Kasumi-1 (cell line): ENCODE measurements at regions not wholly inside any gene's neighbourhood (a gene's known extent, or its start where the extent isn't known, plus 50 kb on each side); places are given as distances from the start of the nearest gene placed in this dataset.

Experiments
- DNase-seq, 2 experiments: peaks; one replicate each; lab custom pipeline; 2025; lab: John Stamatoyannopoulos, UW

DNA sequence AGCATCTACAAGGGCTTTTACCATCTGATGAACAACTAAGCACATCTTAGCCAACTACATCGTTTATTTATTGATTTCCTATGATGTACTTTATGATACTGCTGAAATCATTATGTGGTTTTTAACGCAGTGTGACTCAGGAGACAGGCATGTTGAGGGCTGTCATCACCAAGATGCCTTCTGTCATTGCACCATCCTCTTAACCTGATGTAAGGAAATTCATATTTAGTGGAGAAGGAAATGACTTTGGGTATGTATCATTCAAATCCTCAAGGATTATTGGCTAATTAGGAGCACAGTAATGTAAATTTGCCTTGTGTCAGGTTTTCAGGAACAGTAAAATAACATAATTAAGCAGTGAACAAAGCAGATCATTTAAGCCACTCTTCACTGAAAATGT is 138.5 kb upstream of the MGMT start:
- no peak for DNase-seq

DNA sequence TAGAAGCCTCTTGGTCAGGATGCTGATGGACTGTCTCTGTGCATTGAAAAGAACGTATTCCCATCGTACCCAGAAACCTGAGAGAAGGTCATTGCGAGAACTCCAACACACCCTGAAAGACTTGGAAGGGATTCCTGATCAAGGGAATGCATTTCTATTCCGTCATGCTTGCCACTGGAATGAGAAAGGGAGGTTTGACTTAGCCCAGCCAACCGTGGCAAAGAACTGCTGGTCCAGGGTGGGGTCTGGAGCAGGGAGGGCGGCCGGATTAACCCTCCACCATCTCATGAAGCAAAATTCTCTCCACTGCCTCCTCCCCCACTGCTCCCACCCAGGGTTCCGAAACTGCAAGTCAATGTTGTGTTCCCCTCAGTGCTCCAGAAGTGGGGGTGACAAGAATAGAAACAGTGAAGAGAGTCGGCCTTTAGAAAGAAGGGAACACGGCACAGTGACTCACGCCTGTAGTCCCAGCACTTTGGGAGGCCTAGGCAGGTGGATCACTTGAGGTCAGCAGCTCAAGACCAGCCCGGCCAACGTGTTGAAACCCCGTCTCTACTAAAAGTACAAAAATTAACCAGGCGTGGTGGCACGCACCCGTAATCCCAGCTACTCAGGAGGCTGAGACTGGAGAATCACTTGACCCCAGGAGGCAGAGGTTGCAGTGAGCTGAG is 137.5 kb upstream of the MGMT start:
- DNase-seq, result no peak

DNA sequence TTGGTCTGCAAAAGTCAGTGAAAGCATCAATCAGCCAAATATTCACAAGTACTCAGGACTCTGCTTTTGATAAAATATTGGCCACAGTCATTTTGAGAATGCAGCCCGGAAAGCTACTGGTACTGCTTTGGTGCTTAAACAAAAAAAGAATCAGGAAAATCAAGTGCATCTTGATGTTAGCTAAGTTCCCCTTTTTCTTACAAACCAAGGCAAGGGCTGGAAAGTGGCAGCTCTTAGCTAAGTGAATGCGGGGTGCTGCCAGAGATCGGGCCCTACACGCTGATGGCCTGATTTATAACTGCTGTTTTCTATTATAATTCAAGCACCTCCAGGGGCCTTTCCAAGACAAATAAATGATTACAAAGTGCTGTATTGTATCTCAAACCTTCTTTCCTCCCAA is 136.8 kb upstream of the MGMT start:
- no peak for DNase-seq

DNA sequence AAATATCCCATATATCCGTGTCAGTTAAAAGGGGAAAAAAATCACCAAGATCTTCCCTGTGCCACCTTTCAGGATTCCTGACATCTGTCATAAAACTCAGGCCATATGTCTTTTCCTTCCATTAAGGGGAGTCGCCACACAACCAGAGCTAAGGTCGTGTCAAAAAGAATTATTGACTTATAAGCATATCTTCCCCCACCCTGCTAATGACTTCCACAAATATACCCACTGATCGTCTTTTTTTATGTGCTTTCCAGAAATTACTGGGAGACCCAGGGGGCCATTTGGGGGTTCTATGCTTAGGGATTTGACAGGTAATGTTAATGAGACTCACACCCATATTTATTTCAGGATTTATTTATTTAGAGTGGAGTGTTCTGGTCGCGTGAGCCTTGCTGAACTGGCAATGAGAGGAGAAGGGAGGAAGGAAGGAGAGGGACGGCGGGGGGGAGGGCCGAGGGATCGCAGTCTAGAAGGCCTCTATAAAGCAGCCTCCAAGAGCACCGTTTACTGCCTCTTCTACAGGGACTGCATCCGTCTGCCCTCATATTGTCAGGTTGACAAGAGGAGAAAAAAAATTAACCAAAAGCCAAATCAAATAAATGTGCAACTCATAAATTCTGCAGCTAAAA is 135.7 kb upstream of the MGMT start:
- no peak for DNase-seq

DNA sequence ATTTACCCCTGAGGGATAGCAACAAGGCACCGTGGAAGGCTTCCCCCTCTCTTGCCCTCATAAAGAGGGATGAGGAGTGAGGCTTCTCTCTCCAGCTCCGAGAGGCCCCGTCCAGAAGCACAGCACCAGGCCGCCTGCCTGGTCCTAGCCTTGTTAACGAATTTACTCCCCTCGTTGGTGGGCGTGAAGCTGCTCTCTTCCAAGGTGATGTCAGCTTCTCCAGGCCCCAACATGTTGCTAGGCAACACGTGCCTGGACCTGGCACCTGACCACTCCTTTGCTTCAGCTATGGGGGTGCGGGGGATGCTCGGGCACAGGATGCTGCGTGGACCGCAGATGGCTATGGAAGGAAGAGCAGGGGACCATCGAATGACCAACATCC is 135.2 kb upstream of the MGMT start:
- no peak for DNase-seq

DNA sequence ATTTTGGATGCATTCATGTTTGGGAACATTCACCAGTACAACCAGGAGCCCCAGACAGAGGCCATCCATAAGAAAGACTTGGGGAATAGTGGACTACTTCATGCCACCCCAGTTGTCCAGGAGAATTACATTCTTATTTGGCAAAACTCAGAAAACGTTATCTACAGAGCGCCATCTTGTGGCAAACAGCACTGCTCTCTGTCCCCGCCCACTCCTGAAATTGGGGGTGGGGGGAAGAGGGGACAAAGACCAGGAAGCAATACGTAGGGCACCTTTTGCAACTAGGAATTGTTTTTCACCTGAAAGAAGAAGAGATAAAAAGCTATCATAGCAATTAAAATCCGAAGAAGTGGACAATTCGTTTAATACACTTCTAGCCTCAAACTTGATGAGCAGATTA is 134.6 kb upstream of the MGMT start:
- no peak for DNase-seq

DNA sequence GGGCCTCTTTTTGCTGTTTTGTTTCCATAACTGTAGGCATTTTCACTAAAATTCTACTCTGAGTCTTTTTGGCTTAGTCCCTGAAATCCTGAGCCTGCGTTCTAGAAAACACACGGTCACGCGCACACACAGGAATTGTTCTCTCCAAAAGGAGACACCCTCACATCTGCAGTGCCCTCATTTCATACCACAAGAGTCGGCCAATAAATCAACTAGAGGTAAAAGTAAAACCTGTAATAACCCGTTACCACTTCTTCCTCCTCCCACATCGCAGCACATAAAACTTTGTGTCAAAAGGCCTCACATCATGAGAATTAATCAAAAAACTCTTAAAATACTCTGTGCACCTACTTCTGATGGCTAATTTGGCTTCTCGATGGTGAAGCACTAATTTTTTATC is 133.3 kb upstream of the MGMT start:
- no peak for DNase-seq

DNA sequence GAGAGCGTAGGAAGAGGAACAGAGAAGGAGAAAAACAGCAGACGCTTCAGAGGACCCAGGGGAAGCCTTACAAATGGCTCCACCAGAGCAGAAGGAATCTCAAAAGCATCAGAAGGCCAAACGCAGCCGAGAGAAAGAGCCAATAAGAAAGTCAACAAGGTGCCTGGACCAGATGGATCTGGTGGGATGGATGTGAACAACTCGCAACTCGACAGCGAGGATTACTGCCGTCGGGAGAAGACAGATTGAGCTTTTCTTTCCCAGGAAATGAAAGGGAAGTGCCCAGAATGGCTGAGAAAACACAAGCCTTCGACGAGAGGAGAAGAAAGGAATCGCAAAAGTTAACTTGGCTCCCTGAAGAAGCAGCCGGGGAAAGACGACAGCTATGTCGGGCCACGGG is 132.8 kb upstream of the MGMT start:
- DNase-seq, result no peak

DNA sequence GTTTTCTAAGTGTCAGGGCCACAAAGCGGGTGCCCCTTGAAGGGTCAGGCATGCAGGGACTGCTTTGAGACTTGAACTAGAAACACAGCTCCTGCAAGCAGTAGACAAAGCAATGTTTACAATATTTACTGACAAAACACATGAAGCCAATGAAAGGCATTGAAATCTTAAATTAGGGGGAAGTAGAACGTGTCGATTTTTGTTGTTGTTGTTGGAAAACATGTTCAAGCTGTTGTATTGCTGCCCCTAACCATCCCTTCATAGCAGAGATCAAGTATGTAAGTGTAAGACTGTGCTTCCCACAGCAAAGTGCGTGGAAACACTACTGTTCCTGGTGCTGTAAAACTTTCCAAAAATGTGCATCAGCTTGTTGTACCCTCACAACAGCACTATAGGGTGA is 131.6 kb upstream of the MGMT start:
- no peak for DNase-seq

DNA sequence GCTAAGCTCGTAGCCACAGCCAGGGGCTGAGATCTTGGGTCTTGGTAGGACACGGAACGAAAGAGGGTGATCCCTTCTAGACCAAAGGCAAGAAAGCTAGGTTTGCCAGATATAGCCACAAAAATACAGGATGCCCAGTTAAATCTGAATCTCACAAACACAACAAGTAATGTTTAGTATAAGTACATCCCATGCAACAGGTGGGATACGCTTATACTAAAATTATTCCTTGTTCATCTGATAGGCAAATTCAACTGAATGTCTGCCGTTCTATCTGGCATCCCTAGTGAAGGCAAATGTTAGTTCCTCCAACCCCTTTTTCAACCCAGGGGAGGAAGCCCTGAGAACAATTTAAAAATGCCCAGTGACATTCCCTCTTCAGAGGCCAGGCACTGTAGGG is 131.1 kb upstream of the MGMT start:
- peak in 1 of 2 experiments; percentile 2 for DNase-seq

DNA sequence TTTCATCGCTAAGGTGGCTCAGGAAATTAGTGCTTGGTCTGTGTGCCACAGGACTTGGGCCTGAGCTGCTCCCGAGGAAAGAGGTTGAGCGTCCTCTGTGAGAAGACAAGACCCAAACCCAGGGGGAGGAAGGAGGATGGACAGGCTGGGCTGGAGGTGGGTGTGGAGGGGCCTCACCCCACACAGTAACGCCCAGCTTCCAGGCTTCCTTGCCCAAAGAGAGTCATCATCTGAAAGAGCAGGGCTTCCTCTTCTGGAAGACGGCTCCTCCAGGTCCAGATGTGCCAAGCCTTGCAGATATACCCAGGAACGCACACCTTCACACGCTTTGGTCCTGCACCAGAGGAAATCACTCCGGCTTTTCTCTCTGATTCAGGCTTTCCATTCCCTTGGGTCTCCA is 127.8 kb upstream of the MGMT start:
- no peak for DNase-seq

DNA sequence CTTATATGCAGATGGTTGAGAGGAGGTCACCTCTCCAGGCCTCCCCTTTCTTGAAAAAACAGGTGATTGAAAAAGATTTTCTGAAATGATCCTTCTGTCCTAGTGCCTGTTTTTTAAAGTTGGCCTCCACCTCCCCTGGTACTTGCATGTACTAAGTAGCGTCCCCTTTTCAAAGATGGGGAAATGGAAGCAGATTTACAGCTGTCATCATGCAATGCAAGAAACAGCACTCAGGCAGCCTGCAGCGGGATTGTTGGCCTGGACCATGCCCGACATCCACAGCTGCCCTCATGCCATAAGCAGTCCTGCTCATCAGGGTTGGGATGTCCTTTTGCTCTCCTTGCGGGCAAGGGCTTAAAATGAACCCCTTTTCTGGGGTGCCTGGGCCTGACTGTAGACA is 127.2 kb upstream of the MGMT start:
- no peak for DNase-seq

DNA sequence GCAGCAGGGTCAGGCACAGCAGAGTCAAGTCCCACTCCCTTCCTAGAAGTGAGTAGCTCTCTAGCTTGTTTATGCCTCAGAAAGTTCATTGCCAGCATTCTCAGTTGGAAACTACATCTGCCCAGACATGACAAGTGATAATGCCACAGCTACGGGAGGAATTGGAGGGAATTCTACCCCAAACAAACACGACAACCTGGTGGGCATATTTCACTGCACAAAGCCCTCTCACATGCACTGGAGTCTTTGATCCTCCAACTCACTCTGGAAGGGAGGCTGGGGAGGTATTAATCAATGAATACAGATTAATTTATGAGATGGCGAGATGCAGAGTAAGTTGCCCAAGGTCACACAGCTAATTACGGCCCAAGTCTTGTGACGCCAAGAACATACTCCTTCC is 126.0 kb upstream of the MGMT start:
- DNase-seq, result no peak

DNA sequence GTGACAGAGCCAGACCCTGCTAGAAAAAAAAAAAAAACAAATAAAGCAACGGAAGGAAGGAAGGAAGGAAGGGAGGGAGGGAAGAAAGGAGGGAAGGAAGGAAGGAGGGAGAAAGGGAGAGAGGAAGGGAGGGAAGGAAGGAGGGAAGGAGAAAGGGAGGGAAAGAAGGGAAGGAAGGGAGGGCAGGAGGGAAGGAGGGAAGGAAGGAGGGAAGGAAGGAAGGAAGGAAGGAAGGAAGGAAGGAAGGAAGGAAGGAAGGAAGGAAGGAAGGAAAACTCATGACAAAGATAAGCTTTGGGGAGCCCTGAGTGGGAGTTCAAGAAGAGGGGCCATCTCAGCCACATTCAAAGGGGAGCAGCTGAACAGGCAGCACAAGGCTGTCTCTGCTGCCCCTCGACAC is 124.7 kb upstream of the MGMT start:
- no peak for DNase-seq

DNA sequence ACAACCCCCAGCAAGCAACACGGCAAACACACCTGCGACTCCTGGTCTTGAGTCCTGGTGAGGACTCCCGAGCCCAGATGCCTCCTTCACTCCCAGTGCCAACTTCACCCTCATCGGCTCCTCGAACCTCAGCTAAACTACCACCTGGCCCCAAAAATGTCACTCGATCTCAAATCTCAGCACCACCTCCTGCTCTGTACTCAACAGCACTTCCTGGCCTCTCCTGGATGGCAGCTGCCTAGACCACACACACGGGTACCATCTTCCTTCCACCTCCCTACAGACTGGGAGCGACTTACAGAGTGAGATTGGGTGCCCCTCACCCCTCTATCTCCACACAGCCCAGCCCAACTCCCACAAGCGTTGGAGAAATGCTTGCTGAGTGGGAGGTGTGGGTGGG is 123.9 kb upstream of the MGMT start:
- DNase-seq, result no peak

DNA sequence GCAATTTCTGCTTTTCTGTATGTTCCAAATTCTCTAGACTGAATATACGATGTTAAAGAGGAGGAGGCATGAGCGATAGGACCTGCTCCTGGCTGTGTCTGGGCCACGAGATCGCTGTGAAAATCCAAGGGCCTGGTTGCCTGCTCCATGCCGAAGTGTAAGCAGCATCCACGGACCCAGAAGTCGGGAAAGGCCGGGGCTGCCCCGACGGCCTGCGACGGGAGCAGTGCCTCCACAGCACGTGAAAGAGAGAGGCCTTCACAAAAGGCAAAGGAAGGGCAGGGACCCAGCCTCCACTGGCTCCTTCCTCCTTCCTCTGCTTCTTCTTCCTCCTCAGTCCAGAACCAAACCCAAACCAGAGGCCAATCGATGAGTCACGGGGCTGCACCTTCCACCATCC is 122.9 kb upstream of the MGMT start:
- DNase-seq, result no peak

DNA sequence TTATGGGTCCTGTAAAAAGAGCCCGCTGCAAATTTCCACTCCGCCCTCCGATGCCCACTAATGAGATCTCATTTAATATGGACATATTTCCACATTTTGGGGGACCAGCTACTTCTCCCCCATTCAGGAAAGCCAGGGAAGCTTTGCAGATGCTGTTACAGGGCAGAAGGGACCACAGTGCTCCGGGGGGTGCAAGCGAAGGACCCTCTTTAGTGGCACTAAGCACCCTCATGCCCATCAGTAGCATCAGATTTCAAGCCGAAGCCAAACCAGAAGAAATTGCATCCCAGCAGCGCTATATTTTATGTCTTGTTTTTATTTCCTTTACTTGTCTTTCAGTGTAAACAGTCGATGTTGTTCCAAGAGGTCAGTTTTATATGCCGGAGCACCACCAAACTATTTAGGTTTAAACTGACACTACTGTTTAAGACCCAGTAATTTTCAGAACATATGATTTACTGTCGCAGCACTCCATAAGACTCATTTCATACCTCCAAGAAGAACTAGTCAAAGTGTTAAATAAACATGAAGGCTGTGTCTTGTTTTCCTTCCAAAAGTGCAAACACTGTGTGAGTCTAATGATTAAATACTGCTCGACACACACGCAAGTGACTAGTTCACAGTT is 122.2 kb upstream of the MGMT start:
- DNase-seq, result no peak

DNA sequence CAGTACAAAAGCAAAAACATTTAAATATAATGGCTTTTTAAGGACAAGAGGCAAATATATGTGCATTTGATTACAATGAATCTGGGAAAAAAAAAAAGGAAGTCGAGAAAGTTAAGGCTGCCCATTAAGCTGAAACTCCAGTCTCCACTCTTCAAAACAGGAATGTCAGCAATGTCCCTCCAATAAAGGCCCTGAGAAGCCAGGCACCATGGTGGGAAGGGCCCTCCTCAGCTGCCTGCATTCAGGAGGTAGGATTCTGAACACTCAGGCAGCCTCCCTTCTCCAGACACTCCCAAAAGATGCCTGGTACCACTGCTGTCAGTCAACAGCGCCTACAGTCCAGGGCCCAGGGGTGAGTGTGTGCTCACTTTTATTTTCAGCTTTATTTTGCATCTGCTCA is 121.3 kb upstream of the MGMT start:
- DNase-seq, result no peak

DNA sequence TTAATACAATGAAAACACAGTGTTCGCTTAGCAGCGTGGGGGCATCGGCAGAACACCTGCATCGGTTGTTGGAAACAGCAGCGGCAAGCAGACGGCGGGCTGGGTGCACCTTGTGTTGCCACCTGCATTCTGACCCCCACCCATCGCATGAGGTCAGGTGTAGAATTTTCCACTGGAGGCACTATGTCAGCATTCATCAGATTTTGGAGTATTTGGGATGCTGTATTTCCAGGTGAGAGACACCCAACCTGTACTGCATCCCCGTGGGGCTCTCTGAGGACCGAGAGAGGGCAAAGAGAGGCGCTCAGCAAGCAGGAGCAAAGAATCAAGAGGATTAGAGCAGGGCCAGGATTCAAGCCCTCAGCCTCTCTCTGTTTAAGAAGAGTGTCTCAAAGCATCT is 116.4 kb upstream of the MGMT start:
- DNase-seq, result no peak

DNA sequence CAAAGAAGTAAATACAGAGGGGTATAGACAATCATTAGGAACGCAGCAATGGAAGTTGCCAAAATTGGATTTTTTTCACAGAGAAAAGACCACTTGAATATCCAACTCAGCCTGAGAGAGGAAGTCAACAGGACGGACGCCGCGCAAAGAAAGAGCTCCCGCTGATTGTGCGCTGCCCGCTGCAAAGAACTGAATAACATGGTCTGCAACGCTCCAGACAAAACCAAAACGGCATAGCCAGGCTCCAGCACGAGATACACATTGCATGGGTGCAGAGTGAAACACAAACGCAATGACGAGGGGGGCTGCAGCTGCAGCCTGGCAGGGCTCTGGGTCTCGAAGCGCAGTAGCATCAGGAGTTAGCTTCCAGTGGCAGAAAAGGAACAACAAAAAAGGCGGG is 113.9 kb upstream of the MGMT start:
- no peak for DNase-seq

DNA sequence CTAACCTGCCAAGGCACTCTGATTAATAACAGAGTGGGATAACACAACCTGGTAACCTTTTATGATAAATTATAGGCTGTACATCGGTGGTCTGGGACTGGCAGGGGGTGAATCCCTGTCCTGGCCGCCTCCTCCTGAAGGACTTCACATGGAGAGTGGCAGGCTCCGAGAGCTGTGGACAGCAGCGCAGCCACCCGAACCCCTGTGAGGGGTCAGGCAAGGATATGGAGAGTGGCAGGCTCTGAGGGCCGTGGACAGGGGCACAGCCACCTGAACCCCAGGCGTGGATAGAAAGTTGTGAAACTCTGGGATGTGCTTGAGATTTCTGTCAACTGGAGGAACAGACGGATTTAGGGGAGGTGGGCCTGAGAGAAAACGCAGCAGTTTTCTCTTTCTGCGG is 107.0 kb upstream of the MGMT start:
- no peak for DNase-seq

DNA sequence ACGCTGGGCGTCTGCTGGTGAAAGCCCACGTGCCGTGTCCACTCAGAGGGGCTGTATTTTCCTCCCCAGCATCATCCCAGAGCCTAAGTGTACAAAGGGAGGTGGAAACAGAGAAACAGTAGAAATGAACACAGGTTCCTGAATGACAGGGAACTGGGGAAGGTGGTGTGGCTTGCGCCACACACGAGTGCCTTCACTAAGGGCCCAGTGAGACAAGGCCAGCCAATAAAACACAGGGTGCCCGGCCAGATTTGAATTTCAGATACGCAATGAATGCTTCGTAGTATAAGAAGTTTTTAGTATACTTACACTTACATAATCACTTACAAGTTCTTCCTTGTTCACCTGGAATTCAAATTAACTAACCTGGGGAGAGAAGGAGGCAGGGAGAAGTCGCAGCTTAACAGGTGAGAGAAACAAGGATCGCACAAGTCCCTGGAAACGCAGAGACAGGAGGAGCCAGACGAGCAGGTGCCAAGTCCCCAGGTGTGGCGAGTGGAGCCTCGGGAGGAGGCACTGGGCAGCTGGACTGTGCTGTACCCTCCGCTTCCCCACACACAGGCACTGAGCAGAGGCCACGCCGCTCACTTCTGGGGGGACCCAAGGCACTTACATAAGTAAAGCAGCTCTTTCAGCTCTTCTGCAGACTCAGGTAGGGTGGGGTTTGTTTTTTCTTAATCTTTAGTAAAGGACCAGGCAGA is 105.2 kb upstream of the MGMT start:
- no peak for DNase-seq

DNA sequence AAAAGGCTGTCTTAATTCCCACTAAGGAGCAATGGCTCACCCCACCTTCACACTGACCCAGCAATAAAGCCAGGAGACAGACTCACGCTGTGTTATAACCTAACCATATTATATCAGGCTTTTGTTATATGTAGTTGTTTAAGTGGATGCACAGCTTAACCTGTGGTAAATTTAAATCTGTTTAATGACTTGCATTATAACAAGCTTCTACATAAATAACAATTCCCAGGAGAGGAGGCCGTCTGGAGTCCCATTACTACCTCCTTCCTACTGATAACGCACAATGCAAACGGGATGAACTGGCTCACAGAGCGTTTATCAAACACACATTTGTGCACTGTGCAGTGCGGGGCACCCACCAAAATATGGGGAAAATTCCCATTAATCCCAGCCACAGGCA is 102.1 kb upstream of the MGMT start:
- no peak for DNase-seq
